NCI-H2029 (cell line): ENCODE measurements at regions not wholly inside any gene's neighbourhood (a gene's known extent, or its start where the extent isn't known, plus 50 kb on each side); places are given as distances from the start of the nearest gene placed in this dataset.
"Not testable (repeated sequence)": the region's sequence is repeated elsewhere in the genome, so short reads cannot be mapped to it uniquely, and the experiment has no call there.

Source experiments
- DNase-seq: peaks from one replicate; lab custom pipeline; 2025; lab: John Stamatoyannopoulos, UW

GRCh38 chr9:92242260-92243136 lies 51.0 kb downstream of the IARS1 start:
- DNase-seq, result no peak

DNA sequence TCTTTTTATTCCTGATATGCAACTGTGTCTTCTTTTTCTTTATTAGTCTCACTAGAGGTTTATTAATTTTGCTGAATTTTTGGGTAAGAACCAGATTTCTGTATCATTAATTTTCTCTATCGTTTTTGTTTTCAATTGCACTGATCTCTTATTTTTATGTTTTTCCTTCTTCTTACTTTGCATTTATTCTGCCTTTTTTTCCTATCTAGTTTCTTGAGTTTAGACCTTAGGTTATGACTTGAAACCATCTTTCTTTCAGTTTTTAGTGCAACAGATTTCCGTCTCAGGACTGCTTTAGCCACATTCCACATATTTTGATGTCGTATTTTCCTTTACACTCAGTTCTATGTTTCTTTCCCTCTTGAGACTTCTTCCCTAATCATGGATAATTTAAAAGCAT lies 56.6 kb downstream of the IARS1 start:
- DNase-seq, result no peak

DNA sequence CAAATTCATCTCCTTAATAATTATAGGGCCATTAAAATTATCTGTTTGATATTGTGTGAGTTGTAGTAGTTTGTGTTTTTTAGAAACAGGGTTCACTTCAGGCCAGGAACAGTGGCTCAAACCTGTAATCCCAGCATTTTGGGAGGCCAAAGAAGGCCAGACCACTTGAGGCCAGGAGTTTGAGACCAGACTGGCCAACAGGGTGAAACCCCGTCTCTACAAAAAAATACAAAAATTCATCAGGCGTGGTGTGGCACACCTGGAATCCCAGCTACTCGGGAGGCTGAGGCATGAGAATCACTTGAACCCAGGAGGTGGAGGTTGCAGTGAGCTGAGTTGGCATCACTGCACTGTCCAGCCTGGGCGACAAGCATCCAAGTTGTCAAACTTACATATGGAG lies 57.0 kb downstream of the IARS1 start:
- DNase-seq, result no peak

DNA sequence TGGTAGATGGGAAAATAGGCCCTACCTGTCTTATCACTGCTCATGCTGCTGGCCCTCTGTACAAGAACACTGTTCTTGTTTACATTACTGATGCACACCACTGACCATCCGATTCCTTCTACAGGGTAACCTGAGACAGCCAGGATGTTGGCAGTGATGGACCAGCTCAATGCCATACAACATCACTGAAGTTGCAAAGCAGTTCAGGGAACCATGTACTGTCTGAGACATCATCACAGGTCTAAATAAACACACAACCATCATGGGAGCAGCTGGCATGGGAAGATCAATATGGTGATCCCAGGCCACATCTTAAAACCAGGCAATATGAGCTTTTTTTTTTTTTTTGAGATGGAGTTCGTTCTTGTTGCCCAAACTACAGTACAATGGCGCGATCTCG lies 59.0 kb downstream of the IARS1 start:
- peak; percentile 1 for DNase-seq

- DNase-seq, result no peak
These were observed 61.3 kb downstream of the IARS1 start for GRCh38 chr9:92232190-92232589.

- no peak for DNase-seq
These were observed 64.9 kb downstream of the IARS1 start for GRCh38 chr9:92228628-92229027.

- no peak for DNase-seq
These were observed 69.3 kb downstream of the IARS1 start for GRCh38 chr9:92224177-92224576.

DNA sequence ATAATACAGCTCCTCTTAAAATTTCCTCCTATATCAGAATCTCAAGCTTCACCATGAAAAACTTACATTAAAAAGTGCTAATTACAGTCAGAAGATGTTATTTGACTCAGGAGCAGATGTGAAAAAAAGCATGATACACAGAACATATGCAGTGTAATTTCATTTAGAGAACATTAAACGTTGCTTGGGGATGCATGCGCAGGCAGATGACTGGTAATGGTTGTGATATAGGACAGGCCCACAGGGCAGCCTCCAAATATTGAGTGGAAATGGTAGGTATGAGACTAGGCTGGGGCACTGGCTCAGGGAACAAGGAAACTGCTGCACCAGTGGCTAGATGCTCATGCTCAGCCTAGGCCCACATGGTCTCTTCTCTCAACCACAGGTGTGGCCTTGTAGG lies 69.7 kb downstream of the IARS1 start:
- no peak for DNase-seq

DNA sequence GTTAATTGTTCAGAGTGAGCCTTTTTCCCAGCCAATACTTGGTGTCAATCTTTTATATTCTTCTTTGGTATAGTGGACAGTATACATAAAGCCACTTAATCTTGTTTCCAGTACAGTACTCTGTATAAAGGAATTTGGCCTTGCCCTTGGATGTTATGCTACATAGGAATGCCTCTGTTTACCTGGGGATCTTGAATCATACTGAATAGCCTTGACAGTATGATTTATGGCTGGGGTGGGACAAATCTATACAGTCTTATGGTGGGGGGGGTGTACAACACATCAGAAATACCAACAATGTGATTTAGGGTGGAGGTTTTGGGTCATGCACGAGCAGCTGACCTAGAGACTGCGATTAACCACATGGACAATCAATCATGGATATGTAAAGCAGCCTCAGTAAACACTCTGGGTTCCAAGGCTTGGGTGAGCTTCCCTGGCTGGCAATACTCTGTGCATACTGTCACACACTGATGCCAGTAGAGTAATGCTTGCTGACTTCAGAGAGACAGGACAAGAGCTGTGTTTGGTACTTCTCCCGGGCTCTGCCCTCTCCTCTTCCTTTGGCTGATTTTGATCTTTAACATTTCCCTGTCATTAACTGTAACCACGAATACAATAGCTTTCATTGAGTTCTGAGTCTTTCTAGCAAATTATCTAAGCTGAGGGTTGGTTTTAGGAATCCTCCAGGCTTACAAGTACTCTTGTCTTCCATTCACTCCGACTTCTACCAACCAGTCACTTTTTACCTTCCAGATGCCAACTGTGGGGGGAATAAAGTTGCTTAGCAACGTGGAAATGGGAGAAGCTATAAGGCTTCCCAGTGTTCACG lies 84.6 kb downstream of the IARS1 start:
- no peak for DNase-seq

DNA sequence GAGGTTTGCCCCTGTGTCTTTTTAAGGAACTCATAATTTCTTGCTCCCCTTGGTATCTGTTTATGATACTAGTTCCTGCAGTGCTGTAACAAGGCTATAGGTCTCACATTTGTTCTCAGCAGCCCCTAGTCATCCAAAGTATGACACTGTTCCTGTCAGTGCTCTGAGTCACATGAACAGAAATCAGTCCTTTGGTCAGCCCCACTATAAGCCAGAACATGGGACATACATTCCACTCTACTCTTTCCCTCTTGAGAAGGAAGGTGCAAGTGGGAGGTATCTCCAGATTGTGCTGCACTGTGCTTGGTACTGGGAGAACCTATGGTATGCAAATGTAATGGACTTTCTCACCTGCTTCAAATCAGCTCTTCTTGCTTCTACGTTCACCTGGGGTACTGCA lies 87.0 kb downstream of the IARS1 start:
- no peak for DNase-seq

DNA sequence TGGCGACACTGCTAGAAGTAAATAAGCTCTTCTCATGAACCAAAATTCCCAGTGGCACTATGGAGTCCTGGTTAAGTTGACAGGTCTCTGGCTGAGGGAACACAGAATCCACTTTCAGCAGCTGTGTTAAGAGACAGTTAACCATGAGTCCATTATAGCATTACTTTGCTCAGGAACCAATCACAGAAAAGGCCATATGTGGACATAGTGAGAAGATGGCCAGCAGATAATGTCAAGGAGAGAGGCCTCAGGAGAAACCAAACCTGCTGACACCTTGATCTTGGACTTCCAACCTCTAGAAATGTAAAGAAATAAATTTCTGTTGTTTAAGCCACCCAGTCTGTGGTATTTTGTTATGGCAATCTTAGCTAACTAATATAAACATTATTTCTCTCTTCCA lies 88.7 kb upstream of the SPTLC1 start:
- DNase-seq, result not testable (repeated sequence)

DNA sequence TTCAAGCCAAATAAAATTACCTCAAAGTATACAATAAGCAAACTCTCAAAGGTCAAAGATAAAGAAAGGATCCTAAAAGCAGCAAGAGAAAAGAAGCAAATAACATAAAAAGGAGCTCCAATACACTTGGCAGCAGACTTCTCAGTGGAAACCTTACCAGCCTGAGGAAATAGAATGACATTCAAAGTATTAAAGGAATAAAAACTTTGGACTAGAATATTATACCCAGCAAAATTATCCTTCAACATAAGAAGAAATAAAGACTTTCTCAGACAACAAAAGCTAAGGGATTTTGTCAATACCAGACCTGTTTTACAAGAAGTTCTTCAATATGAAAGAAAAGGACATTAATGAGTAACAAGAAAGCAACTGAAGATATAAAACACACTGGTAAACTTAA lies 83.0 kb upstream of the SPTLC1 start:
- DNase-seq, result not testable (repeated sequence)

DNA sequence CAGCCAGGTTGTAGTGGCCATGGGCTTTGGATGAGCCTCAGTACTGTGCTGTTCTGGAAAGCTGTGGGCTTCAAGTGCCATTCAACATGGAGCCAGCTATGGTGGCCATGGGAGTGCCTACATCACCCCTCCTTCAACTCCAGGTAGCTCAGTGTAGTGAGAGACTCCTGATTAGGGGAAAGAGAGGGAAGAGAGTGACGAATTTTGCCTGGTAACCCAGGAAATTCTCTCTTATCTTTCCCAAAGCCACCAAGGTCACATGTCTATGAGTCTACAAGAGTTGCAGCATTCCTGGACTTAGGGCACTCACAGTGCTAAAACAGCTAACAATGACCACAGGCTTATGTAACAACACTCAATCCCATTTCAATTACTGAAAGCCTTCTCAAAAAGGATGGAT lies 81.7 kb upstream of the SPTLC1 start:
- DNase-seq, result no peak

- DNase-seq, result no peak
These were observed 81.2 kb upstream of the SPTLC1 start for GRCh38 chr9:92196400-92196799.

DNA sequence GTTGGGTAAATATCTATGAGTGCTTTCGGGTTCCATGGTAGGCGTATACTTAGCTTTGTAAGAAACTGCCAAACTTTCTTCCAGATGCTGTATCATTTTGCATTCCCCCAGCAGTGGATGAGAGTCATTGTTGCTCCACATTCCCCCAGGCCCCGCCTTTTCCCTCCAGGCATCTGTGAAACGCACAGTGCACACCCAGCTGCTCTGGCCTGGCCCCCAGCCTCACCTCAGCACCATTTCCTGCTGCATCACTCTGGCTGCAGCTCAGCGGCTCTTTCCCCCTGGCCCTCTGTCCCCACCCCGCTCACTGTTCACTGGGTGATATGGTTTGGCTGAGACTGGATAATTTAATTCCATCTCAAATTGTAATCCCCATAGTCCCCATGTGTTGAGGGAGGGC lies 76.6 kb upstream of the SPTLC1 start:
- no peak for DNase-seq

DNA sequence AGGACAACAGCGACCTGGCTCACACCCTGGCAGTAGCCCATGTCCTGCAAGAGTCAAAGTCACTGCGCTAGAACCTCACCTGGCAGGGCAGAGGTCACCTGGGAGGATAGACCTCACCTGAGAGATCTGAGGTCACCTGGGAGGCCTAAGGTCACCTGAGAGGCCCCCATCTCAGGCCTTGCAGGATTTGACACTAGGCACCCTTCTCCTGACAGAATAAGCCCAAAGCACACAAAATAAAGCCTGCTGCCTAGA lies 75.2 kb upstream of the SPTLC1 start:
- DNase-seq, result no peak

GRCh38 chr9:92189782-92190535 lies 74.7 kb upstream of the SPTLC1 start:
- no peak for DNase-seq

DNA sequence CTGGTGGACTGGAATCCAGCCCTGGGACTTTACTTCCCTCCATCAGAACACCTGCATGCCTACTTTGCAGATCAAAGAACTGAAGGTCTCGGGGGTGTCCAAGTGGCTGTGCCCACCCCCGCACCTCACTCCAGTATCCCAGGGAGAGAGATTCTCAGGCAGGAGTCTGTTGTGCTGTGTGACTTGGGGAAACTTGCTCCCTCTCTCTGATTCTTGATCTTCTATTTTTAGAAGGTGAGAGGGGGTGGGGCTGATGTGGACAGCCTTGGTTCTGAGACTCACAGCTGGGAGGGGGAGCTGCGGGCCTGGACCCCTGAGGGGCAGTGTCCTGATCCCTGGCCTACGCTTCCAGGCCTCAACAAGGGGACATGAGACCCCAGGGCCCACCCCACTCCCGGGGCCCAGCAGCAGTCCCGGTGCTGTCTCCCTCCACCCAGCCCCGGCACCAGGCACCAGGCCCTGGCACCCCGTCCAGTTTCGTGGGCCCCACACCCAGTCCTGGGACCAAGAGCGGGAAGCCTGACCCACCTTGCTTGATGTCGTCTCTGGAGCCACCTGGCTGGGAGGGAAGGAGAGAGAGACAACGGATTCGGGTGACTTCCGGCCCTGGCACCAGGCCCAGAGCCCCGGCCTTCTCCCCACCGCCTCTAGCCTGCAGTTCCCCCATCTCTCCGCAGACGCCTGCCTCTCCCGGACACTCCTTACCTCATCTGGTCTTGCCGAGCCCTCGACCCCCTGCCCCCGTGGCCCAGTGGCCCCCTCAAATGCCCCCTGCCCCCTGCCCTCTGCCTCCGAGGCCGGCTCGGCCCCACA lies 74.0 kb upstream of the SPTLC1 start:
- no peak for DNase-seq

- DNase-seq, result no peak
These were observed 72.9 kb upstream of the SPTLC1 start for GRCh38 chr9:92187989-92188714.

- no peak for DNase-seq
These were observed 72.2 kb upstream of the SPTLC1 start for GRCh38 chr9:92187390-92187789.

DNA sequence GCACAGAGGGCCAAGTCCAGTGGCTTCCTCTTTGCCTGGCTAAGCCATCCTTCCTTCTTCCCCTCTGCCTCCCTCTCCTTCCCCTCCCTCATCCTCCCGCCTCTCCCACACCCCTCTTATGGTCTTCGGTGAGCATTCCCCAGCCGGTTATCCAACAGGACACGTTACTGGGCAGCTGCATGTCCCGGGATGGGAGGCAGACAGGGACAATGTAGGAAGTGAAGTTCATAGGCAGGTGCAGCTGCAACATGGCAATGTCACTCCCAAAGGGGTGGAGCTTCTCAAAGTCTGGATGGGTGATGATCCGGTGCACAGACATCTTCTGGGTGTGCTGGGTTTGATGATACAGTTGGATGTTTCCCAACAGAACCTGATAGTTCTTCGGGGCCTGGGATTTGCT lies 71.4 kb upstream of the SPTLC1 start:
- DNase-seq, result no peak
